ENCODE measurements at regions not wholly inside any gene's neighbourhood (a gene's known extent, or its start where the extent isn't known, plus 50 kb on each side); places are given as distances from the start of the nearest gene placed in this dataset.

GRCh38 chr2:54059504-54059903 is 55.9 kb upstream of the ACYP2 start:
- TF ChIP-seq CTCF (IDR thresholded peaks at IDR 0.05) (no peak), POLR2A (IDR thresholded peaks at IDR 0.05) (no peak)

All from body of pancreas (tissue), 4 donors.